ENCODE measurements at regions not wholly inside any gene's neighbourhood (a gene's known extent, or its start where the extent isn't known, plus 50 kb on each side); places are given as distances from the start of the nearest gene placed in this dataset.

DNA sequence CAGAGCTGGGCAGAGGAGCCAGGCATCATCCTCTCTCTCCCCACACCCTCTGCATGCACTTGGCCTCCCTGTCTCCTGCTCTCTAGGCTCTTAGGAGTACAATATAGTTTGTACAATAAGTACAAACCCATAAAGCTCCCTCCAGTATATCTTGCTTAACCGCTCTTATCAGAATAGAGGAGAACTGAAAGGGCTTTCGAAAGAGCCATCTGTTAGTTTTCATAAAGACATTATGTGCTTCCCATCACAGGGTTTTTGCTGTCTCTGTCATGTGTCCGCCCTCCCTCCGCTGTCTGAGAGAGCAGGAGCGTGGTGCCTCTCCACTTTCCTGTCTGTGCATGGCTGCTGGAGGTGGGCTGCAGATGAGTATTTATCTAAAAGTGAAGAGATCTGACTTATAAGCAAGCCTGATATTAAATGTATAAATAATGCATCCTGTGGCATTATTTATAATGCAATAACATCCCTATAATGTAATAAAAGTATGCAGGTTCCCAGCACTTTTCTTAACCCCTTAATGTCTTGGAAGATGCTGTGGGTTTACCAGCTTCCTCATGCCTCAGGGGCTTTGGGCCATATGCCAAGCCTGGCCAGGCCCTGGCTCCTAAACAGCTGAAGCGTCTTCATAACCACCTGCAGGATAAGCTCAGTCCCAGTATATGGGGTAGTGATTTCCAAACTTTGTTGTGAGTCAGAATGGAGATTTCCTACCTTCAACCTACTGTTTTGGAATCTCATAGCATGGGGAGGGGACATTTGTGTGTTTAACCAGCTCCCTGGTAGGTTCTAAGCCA is 297.1 kb downstream of the DHX35 start:
- no peak overlapping the region for H3K9ac ChIP-seq (ENCODE audit: low read length)
- H3K27ac ChIP-seq (ENCODE audit: low read depth, low read length, poor library complexity, severe bottlenecking), result no peak overlapping the region
- H3K36me3 ChIP-seq (ENCODE audit: insufficient read depth, low read length), result no peaks in the 10 kb centered on the region
- H3K4me1 ChIP-seq (ENCODE audit: insufficient read depth, low read length, severe bottlenecking), result no peaks in the 10 kb centered on the region
- no peak overlapping the region for H3K4me3 ChIP-seq (ENCODE audit: low read depth, low read length, poor library complexity, severe bottlenecking)
- no peaks in the 10 kb centered on the region for H3K9me2 ChIP-seq (ENCODE audit: low read depth, low read length)
- no peaks in the 10 kb centered on the region for H4K20me1 ChIP-seq (ENCODE audit: insufficient read depth, low read length)
- no peaks in the 10 kb centered on the region for H3K9me3 ChIP-seq (ENCODE audit: low read length)
- H3K4me2 ChIP-seq (ENCODE audit: low read length), result no peak overlapping the region
- TF ChIP-seq CTCF (IDR thresholded peaks at IDR 0.05; ENCODE audit: low read length), result no peak
- TF ChIP-seq EZH2 (IDR thresholded peaks at IDR 0.05; ENCODE audit: borderline replicate concordance, low read length), result no peak
- H3F3A ChIP-seq (ENCODE audit: insufficient read depth, low read length), result no peaks in the 10 kb centered on the region
- H3K27me3 ChIP-seq (ENCODE audit: insufficient read depth, low read length), result no peaks in the 10 kb centered on the region
- no peaks in the 10 kb centered on the region for H3K79me2 ChIP-seq (ENCODE audit: insufficient read depth, low read length)
- no peak overlapping the region for H2AFZ ChIP-seq (ENCODE audit: low read length)

DNA sequence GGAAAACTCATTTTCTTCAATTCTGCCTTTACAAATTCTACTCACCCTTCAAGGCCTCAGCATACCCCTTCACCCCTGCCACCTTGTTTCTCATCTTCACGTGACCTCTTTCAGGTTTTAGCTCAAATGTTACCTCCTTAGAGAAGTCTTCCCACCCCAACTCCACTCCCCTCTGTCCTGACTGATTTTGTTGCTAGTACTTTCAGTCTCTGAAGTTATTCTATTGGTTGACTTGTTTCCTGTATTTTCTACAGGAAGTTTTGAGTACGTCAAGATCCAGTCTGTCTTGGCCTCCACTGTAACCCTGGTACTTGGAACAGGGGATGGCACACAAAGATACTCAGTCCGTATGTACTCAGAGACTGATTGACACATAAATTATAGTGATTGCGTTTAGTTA is 296.1 kb downstream of the DHX35 start:
- TF ChIP-seq CTCF (IDR thresholded peaks at IDR 0.05; ENCODE audit: low read length) (no peak), EZH2 (IDR thresholded peaks at IDR 0.05; ENCODE audit: borderline replicate concordance, low read length) (no peak)
- Histone ChIP-seq H3K79me2 (ENCODE audit: insufficient read depth, low read length) (no peaks in the 10 kb centered on the region), H3K4me3 (ENCODE audit: low read depth, low read length, poor library complexity, severe bottlenecking) (no peak overlapping the region), H3K9me3 (ENCODE audit: low read length) (no peaks in the 10 kb centered on the region), H3K4me2 (ENCODE audit: low read length) (no peak overlapping the region), H3K27ac (ENCODE audit: low read depth, low read length, poor library complexity, severe bottlenecking) (no peak overlapping the region), H2AFZ (ENCODE audit: low read length) (no peak overlapping the region), H3K4me1 (ENCODE audit: insufficient read depth, low read length, severe bottlenecking) (no peaks in the 10 kb centered on the region), H3K27me3 (ENCODE audit: insufficient read depth, low read length) (no peaks in the 10 kb centered on the region), H3K9me2 (ENCODE audit: low read depth, low read length) (no peaks in the 10 kb centered on the region), H4K20me1 (ENCODE audit: insufficient read depth, low read length) (no peaks in the 10 kb centered on the region), H3K36me3 (ENCODE audit: insufficient read depth, low read length) (no peaks in the 10 kb centered on the region), H3K9ac (ENCODE audit: low read length) (no peak overlapping the region), H3F3A (ENCODE audit: insufficient read depth, low read length) (no peaks in the 10 kb centered on the region)

DNA sequence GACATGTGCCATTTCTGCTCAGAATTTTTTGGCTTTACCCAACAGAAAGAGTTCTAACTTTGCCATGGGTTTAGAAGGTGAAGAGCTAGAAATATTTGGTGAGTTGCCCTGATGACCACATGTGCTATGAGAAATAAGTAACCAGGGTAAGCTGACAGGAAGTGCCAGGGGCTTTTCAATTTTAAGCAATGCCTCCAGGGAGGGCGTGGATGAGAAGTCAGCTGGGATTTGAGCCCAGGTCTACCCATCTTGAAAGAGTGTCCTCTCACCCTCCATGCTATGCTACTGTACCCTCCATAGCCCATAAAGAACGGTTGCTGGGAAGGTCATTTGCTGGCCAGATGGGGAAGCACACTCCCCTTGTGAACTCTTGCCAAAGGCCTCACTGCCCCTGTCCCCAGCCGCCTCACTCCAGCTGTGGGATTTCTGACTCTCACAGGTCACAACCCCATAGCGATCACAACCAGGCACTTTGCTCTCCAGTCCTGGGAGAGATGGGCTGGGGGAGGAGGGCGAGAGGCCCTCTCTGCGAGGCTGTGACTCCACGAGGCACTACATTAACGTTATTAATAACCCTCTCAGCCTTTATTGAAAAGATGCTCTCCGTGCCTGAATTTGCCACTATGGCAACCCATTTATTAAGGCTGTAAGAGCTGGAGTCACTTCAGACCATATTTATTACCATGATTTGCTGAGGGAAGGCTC is 291.1 kb downstream of the DHX35 start:
- Histone ChIP-seq H3K27me3 (ENCODE audit: insufficient read depth, low read length) (no peaks in the 10 kb centered on the region), H3K36me3 (ENCODE audit: insufficient read depth, low read length) (no peaks in the 10 kb centered on the region), H4K20me1 (ENCODE audit: insufficient read depth, low read length) (no peaks in the 10 kb centered on the region), H3K4me2 (ENCODE audit: low read length) (no peak overlapping the region), H3K27ac (ENCODE audit: low read depth, low read length, poor library complexity, severe bottlenecking) (no peak overlapping the region), H3K4me1 (ENCODE audit: insufficient read depth, low read length, severe bottlenecking) (no peaks in the 10 kb centered on the region), H2AFZ (ENCODE audit: low read length) (no peak overlapping the region), H3K4me3 (ENCODE audit: low read depth, low read length, poor library complexity, severe bottlenecking) (no peak overlapping the region), H3K9ac (ENCODE audit: low read length) (no peak overlapping the region), H3K9me3 (ENCODE audit: low read length) (no peaks in the 10 kb centered on the region), H3F3A (ENCODE audit: insufficient read depth, low read length) (no peaks in the 10 kb centered on the region), H3K9me2 (ENCODE audit: low read depth, low read length) (no peaks in the 10 kb centered on the region), H3K79me2 (ENCODE audit: insufficient read depth, low read length) (no peaks in the 10 kb centered on the region)
- TF ChIP-seq EZH2 (IDR thresholded peaks at IDR 0.05; ENCODE audit: borderline replicate concordance, low read length) (no peak), CTCF (IDR thresholded peaks at IDR 0.05; ENCODE audit: low read length) (no peak)
